K562 (cell line): ENCODE measurements at regions not wholly inside any gene's neighbourhood (a gene's known extent, or its start where the extent isn't known, plus 50 kb on each side); places are given as distances from the start of the nearest gene placed in this dataset.

Experiments
- ATAC-seq: fragments of 200-7000 bp; cut with Tn5 transposase; 3 replicates; pipeline ENCODE4 v1.9.1; 2020; ENCODE audit warnings: moderate library complexity
- BruUV-seq: library from RNA; stranded (reverse); fragments of 400-500 nt; replicated peaks from 2 replicates; lab custom pipeline; 2021; lab: Mats Ljungman, UMichigan
- CTCF ChIA-PET: fragments of 300-600 bp; formaldehyde crosslinking; extraction: SDS; loops from one replicate; lab custom pipeline; 2021; ENCODE audit warnings: low intra/inter-chr PET ratio; lab: Yijun Ruan, JAX
- POLR2A ChIA-PET: fragments of 300-600, 350-650 bp; sonication (Branson Sonifier 250); formaldehyde crosslinking; extraction: SDS; loops from one replicate; lab custom pipeline; 2021; ENCODE audit warnings: antibody characterized with exemption, inconsistent platforms; lab: Yijun Ruan, JAX
- DNase-seq, 4 experiments: peaks; one replicate each; pipeline versions ENCODE4 v3.0.0 to v3.0.0-alpha.2; 2011 to 2018; ENCODE audit warnings: low spot score in 3 of 4, mixed read lengths in 3 of 4; ENCODE audit errors: extremely low read depth in 1 of 4
- FAIRE-seq: peaks from 2 replicates; lab custom pipeline; 2011; peaks lifted over from hg19 to GRCh38; lab: Jason Lieb, UNC
- H2AFZ ChIP-seq: 2 replicates; pipeline ENCODE4 v1.6.0; 2011; ENCODE audit warnings: low read depth, low read length, control low read depth, inconsistent platforms
- H3K27ac ChIP-seq: fragments of 200-600 bp; 3 replicates; pipeline ENCODE4 v1.8.0; 2011; ENCODE audit warnings: low read depth, mild to moderate bottlenecking, control low read depth, inconsistent platforms, low read length, moderate library complexity, mixed read lengths; ENCODE audit errors: extremely low read depth
- H3K27me3 ChIP-seq, 2 experiments: fragments of 300-600 bp in 1 of 2; 2 replicates in 1 of 2; 3 replicates in 1 of 2; pipeline versions ENCODE4 v1.6.0 to v1.8.0; 2011; ENCODE audit warnings: inconsistent platforms in 2 of 2, low read length in 2 of 2, mild to moderate bottlenecking in 1 of 2, mixed read lengths in 1 of 2, moderate library complexity in 1 of 2; ENCODE audit not compliant: control insufficient read depth in 2 of 2, insufficient read depth in 2 of 2
- H3K36me3 ChIP-seq: fragments of 300-600 bp; 3 replicates; pipeline ENCODE4 v1.8.0; 2011; ENCODE audit warnings: mild to moderate bottlenecking, low read length, inconsistent platforms; ENCODE audit not compliant: control insufficient read depth, insufficient read depth
- H3K4me1 ChIP-seq, 2 experiments: fragments of 200-600 bp in 1 of 2; replicated peaks in 1 of 2; 2 replicates in 1 of 2; 3 replicates in 1 of 2; pipeline versions ENCODE4 v1.5.1 to v1.8.0; 2011; ENCODE audit warnings: inconsistent platforms in 2 of 2, low read length in 2 of 2, mild to moderate bottlenecking in 1 of 2, mixed read lengths in 1 of 2, moderate library complexity in 1 of 2; ENCODE audit not compliant: control insufficient read depth in 2 of 2, insufficient read depth in 2 of 2
- H3K4me2 ChIP-seq: 2 replicates; pipeline ENCODE4 v1.6.1; 2011; ENCODE audit warnings: low read length, control low read depth, inconsistent platforms, mixed read lengths; ENCODE audit not compliant: insufficient read depth
- H3K4me3 ChIP-seq: fragments of 200-600 bp; sonication (generic), shearing (Covaris generic); 2 replicates; pipeline ENCODE4 v1.5.1; 2016; ENCODE audit warnings: control low read depth, inconsistent platforms
- H3K79me2 ChIP-seq: fragments of 200-600 bp; 3 replicates; pipeline ENCODE4 v1.8.0; 2011; ENCODE audit warnings: low read length, inconsistent platforms; ENCODE audit not compliant: control insufficient read depth, insufficient read depth
- H3K9ac ChIP-seq, 2 experiments: 2 replicates each; pipeline versions ENCODE4 v1.6.0 to v1.6.1; 2011; ENCODE audit warnings: low read depth in 2 of 2, low read length in 2 of 2, control low read depth in 1 of 2, inconsistent platforms in 1 of 2, mild to moderate bottlenecking in 1 of 2, mixed read lengths in 1 of 2; ENCODE audit not compliant: insufficient read depth in 1 of 2
- H3K9me1 ChIP-seq: one replicate; pipeline ENCODE4 v1.6.0; 2011; ENCODE audit warnings: inconsistent platforms, mild to moderate bottlenecking, low read length, moderate library complexity; ENCODE audit not compliant: control insufficient read depth, insufficient read depth
- H3K9me3 ChIP-seq: replicated peaks from 2 replicates; pipeline ENCODE4 v1.5.1; 2011; ENCODE audit warnings: low read depth, low read length, inconsistent platforms; ENCODE audit not compliant: control insufficient read depth, insufficient read depth
- H4K20me1 ChIP-seq: replicated peaks from 2 replicates; pipeline ENCODE4 v1.6.1; 2011; ENCODE audit warnings: low read length, inconsistent platforms, mixed read lengths; ENCODE audit not compliant: control insufficient read depth, insufficient read depth
- C11orf30 ChIP-seq: fragments of 450-650 bp; IDR thresholded peaks from 2 replicates; pipeline ENCODE4 v1.6.1; 2016; ENCODE audit warnings: low read depth, mild to moderate bottlenecking
- DDX20 ChIP-seq: fragments of 450-650 bp; IDR thresholded peaks from 2 replicates; pipeline ENCODE4 v1.6.1; 2016; ENCODE audit warnings: missing genetic modification characterization, low read depth, mild to moderate bottlenecking, missing compliant biosample characterization, moderate library complexity
- ESRRB ChIP-seq: fragments of 250-450 bp; sonication (Bioruptor Pico); IDR thresholded peaks from 2 replicates; pipeline ENCODE4 v1.5.0; 2020; ENCODE audit warnings: mild to moderate bottlenecking, moderate library complexity, borderline replicate concordance
- MIER1 ChIP-seq: fragments of 450-650 bp; IDR thresholded peaks from 2 replicates; pipeline ENCODE4 v1.6.1; 2016; ENCODE audit warnings: antibody characterized with exemption, mild to moderate bottlenecking, low read depth
- YBX1 ChIP-seq: fragments of 450-650 bp; IDR thresholded peaks from 2 replicates; pipeline ENCODE4 v1.7.1; 2016; ENCODE audit warnings: mild to moderate bottlenecking
- YY1 ChIP-seq, 3 experiments: IDR thresholded peaks; 2 replicates each; pipeline ENCODE4 v1.6.1; 2011; ENCODE audit warnings: low read length in 2 of 3, mild to moderate bottlenecking in 2 of 3, moderate library complexity in 2 of 3, borderline replicate concordance in 1 of 3, control low read depth in 1 of 3, low read depth in 1 of 3; ENCODE audit not compliant: insufficient read depth in 3 of 3, insufficient replicate concordance in 2 of 3, control insufficient read depth in 1 of 3, insufficient read length in 1 of 3; ENCODE audit errors: extremely low read depth in 1 of 3
- ZNF263 ChIP-seq: sonication (generic); formaldehyde crosslinking; IDR thresholded peaks from 2 replicates; pipeline ENCODE4 v1.8.0; 2022; ENCODE audit warnings: mild to moderate bottlenecking, missing genetic modification reagents, borderline replicate concordance
- ZNF282 ChIP-seq: sonication (generic); formaldehyde crosslinking; IDR thresholded peaks from 2 replicates; pipeline ENCODE4 v1.8.1; 2023; ENCODE audit warnings: missing genetic modification reagents
- ZNF316 ChIP-seq: fragments of 450-650 bp; IDR thresholded peaks from 2 replicates; pipeline ENCODE4 v1.6.1; 2016
- ZNF77 ChIP-seq: fragments of 250-450 bp; sonication (Bioruptor Pico); IDR thresholded peaks from 2 replicates; pipeline ENCODE4 v1.5.0; 2020
- WGBS: fragments of 100-300 bp; shearing (Covaris generic); methylation state at CpG from one replicate; pipeline ENCODE4 v1.1.6; 2016; ENCODE audit warnings: low coverage, mixed read lengths; ENCODE audit not compliant: insufficient coverage; ENCODE audit errors: missing lambda C conversion rate; 5-methylcytosine and 5-hydroxymethylcytosine counted together
- in situ Hi-C: fragments of 300-500 bp; cut with MboI; formaldehyde crosslinking; loops from 4 replicates; pipeline ENCODE4 v1.15.0; 2018; ENCODE audit warnings: inconsistent platforms, mixed read lengths
- intact Hi-C: fragments of 100-400 bp; cut with micrococcal nuclease; formaldehyde crosslinking; loops from 2 replicates; pipeline ENCODE4 v1.14.2; 2022
- TF ChIP-seq, protein P1 (sequence below): fragments of 450-650 bp; formaldehyde crosslinking; IDR thresholded peaks from 2 replicates; pipeline ENCODE4 v1.4.0; 2020; ENCODE audit warnings: mild to moderate bottlenecking, moderate library complexity
- TF ChIP-seq, protein P2 (sequence below): fragments of 450-650 bp; formaldehyde crosslinking; IDR thresholded peaks from 2 replicates; pipeline ENCODE4 v1.4.0; 2022; ENCODE audit warnings: missing genetic modification characterization
- TF ChIP-seq, protein P3 (sequence below): sonication (generic); formaldehyde crosslinking; IDR thresholded peaks from 2 replicates; pipeline ENCODE4 v1.8.0; 2022; ENCODE audit warnings: mild to moderate bottlenecking, missing genetic modification reagents
- TF ChIP-seq, protein P4 (sequence below): IDR thresholded peaks from 3 replicates; pipeline ENCODE4 v1.6.1; 2011; ENCODE audit warnings: borderline replicate concordance, mild to moderate bottlenecking; ENCODE audit not compliant: insufficient read length, insufficient read depth
- TF ChIP-seq, protein P5 (sequence below): fragments of 250-450 bp; sonication (Bioruptor Pico); IDR thresholded peaks from 2 replicates; pipeline ENCODE4 v1.8.0; 2022; ENCODE audit warnings: inconsistent platforms

DNA sequence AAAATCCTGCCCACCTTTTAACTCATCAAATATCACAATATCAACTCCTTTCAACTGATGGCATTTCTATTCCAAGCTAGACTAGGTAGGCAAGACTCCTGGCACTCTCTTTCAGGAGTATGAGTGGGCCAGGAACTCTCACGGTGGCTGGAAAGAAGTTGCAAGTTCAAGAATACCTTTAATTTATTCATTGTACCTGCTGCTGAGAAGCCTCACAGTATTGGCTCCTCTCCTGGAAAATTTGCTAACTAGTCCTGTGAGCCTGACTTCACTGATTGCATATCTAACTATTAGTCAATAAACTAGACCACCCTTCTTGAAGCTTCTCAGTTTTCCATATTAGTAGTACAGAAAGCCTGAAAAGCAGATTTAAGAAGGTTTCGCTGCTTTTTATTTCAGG is 120.2 kb downstream of the DUSP10 start (continued):
- TF ChIP-seq, protein P1, sequence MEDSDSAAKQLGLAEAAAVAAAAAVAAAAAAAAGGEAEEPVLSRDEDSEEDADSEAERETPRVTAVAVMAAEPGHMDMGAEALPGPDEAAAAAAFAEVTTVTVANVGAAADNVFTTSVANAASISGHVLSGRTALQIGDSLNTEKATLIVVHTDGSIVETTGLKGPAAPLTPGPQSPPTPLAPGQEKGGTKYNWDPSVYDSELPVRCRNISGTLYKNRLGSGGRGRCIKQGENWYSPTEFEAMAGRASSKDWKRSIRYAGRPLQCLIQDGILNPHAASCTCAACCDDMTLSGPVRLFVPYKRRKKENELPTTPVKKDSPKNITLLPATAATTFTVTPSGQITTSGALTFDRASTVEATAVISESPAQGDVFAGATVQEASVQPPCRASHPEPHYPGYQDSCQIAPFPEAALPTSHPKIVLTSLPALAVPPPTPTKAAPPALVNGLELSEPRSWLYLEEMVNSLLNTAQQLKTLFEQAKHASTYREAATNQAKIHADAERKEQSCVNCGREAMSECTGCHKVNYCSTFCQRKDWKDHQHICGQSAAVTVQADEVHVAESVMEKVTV, result no peak
- TF ChIP-seq, protein P2, sequence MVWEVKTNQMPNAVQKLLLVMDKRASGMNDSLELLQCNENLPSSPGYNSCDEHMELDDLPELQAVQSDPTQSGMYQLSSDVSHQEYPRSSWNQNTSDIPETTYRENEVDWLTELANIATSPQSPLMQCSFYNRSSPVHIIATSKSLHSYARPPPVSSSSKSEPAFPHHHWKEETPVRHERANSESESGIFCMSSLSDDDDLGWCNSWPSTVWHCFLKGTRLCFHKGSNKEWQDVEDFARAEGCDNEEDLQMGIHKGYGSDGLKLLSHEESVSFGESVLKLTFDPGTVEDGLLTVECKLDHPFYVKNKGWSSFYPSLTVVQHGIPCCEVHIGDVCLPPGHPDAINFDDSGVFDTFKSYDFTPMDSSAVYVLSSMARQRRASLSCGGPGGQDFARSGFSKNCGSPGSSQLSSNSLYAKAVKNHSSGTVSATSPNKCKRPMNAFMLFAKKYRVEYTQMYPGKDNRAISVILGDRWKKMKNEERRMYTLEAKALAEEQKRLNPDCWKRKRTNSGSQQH (CRISPR knock-in tag), result no peak
- TF ChIP-seq ESRRB (CRISPR knock-in tag) (no peak), YBX1 (no peak)
- TF ChIP-seq, protein P3, sequence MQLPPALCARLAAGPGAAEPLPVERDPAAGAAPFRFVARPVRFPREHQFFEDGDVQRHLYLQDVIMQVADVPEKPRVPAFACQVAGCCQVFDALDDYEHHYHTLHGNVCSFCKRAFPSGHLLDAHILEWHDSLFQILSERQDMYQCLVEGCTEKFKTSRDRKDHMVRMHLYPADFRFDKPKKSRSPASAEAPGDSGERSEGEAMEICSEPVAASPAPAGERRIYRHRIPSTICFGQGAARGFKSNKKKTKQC, result no peak

DNA sequence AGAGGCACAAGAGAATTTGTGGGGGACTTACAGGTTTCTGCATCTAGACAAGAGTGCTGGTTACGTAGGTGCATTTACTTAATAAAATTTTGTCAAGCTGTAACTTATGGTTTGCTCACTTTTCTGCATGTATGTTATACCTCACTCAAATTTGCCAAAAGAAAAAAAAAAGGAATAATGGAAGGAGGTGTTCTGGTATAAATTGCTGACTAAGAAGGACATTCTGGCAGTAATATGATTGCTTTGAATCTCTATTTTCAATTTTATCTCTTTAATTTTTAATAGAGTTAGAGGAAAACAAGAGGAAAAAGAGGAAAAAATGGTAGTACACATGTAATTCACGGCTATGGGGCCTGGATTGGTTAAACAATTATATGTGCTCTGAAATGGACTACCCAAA is 119.5 kb downstream of the DUSP10 start:
- no peaks in the 10 kb centered on the region for H3K79me2 ChIP-seq
- no peak overlapping the region for H3K4me2 ChIP-seq
- no peaks in the 10 kb centered on the region; a peak in 1 of 5 replicates for H3K4me1 ChIP-seq
- no peaks in the 10 kb centered on the region for H3K36me3 ChIP-seq
- no peaks in the 10 kb centered on the region for H3K27me3 ChIP-seq
- intact Hi-C loops (no loop called here), in situ Hi-C loops (no loop called here)
- no peak overlapping the region for H3K9ac ChIP-seq
- H4K20me1 ChIP-seq, result no peaks in the 10 kb centered on the region
- DNase-seq (no peak), ATAC-seq (no peak), FAIRE-seq (no peak)
- no peak overlapping the region for H2AFZ ChIP-seq
- no peak overlapping the region for H3K27ac ChIP-seq
- ChIA-PET CTCF (no interaction called here), POLR2A (interaction anchor here (1.4 kb wide), 1 partner anchor 9 kb away, joined by 5 read pairs; no protein-coding TSS in a partner anchor)
- H3K9me3 ChIP-seq, result no peaks in the 10 kb centered on the region
- 23% methylated on average over 2 of the region's 2 CpGs for WGBS
- H3K9me1 ChIP-seq, result no peaks in the 10 kb centered on the region
- no peak overlapping the region for H3K4me3 ChIP-seq
- no TSS peak for BruUV-seq
- TF ChIP-seq YY1 (IDR thresholded peaks at IDR 0.05; ENCODE audit: borderline replicate concordance in 1 of 3, control insufficient read depth in 1 of 3, extremely low read depth in 1 of 3, insufficient read depth in 3 of 3, insufficient read length in 1 of 3, insufficient replicate concordance in 2 of 3, low read depth in 1 of 3, low read length in 2 of 3), result no peak
- TF ChIP-seq, protein P4, sequence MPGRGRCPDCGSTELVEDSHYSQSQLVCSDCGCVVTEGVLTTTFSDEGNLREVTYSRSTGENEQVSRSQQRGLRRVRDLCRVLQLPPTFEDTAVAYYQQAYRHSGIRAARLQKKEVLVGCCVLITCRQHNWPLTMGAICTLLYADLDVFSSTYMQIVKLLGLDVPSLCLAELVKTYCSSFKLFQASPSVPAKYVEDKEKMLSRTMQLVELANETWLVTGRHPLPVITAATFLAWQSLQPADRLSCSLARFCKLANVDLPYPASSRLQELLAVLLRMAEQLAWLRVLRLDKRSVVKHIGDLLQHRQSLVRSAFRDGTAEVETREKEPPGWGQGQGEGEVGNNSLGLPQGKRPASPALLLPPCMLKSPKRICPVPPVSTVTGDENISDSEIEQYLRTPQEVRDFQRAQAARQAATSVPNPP, result no peak
- no peak for TF ChIP-seq DDX20 (tag)
- TF ChIP-seq, protein P5, sequence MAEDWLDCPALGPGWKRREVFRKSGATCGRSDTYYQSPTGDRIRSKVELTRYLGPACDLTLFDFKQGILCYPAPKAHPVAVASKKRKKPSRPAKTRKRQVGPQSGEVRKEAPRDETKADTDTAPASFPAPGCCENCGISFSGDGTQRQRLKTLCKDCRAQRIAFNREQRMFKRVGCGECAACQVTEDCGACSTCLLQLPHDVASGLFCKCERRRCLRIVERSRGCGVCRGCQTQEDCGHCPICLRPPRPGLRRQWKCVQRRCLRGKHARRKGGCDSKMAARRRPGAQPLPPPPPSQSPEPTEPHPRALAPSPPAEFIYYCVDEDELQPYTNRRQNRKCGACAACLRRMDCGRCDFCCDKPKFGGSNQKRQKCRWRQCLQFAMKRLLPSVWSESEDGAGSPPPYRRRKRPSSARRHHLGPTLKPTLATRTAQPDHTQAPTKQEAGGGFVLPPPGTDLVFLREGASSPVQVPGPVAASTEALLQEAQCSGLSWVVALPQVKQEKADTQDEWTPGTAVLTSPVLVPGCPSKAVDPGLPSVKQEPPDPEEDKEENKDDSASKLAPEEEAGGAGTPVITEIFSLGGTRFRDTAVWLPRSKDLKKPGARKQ, result no peak
- no peak for TF ChIP-seq ZNF77
- TF ChIP-seq MIER1, result no peak
- peak; percentile 16; the same call in 1 of the 2 replicates for TF ChIP-seq C11orf30
- no peak for TF ChIP-seq ZNF263 (CRISPR knock-in tag)
- no peak for TF ChIP-seq ZNF282 (CRISPR knock-in tag)
- peak; percentile 52 for TF ChIP-seq ZNF316
